Panc1 (cell line): ENCODE measurements at regions not wholly inside any gene's neighbourhood (a gene's known extent, or its start where the extent isn't known, plus 50 kb on each side); places are given as distances from the start of the nearest gene placed in this dataset.
A peak's percentile ranks its signal among the peaks of the same experiment; 100 is the strongest.

ENCODE experiments used
- ATAC-seq: fragments of 200-7000 bp; cut with Tn5 transposase; 2 replicates; pipeline ENCODE4 v1.9.1; 2020; ENCODE audit warnings: mild to moderate bottlenecking, moderate library complexity
- BruUV-seq: library from RNA; stranded (reverse); fragments of 400-500 nt; replicated peaks from 2 replicates; lab custom pipeline; 2021; lab: Mats Ljungman, UMichigan
- CTCF ChIA-PET: fragments of 300-600 bp; sonication (Branson Sonifier 250); formaldehyde crosslinking; loops from one replicate; lab custom pipeline; 2022; ENCODE audit warnings: antibody characterized with exemption; lab: Charles Lee
- POLR2A ChIA-PET: fragments of 300-600 bp; sonication (Branson Sonifier 250); formaldehyde crosslinking; loops from one replicate; lab custom pipeline; 2022; ENCODE audit warnings: antibody characterized with exemption; lab: Charles Lee
- DNase-seq: peaks from one replicate; pipeline ENCODE4 v3.0.0-alpha.2; 2010; ENCODE audit warnings: low read depth, low spot score
- H3K27ac ChIP-seq: 2 replicates; pipeline ENCODE4 v1.5.1; 2011; ENCODE audit warnings: mild to moderate bottlenecking, low read length, inconsistent platforms
- H3K27me3 ChIP-seq: fragments of 200-500 bp; sonication (Bioruptor generic); 2 replicates; pipeline ENCODE4 v1.6.0; 2014; ENCODE audit warnings: low read length, inconsistent platforms; ENCODE audit not compliant: control insufficient read depth, insufficient read depth
- H3K36me3 ChIP-seq: fragments of 200-500 bp; sonication (Bioruptor generic); 2 replicates; pipeline ENCODE4 v1.5.1; 2014; ENCODE audit warnings: inconsistent platforms, mild to moderate bottlenecking, low read length, moderate library complexity; ENCODE audit not compliant: control insufficient read depth, insufficient read depth
- H3K4me1 ChIP-seq: 2 replicates; pipeline ENCODE4 v1.5.1; 2011; ENCODE audit warnings: inconsistent platforms, mild to moderate bottlenecking, low read length, moderate library complexity; ENCODE audit not compliant: control insufficient read depth, insufficient read depth
- H3K4me3 ChIP-seq, 2 experiments: 2 replicates each; pipeline ENCODE4 v1.5.1; 2011 to 2012; ENCODE audit warnings: low read depth in 2 of 2, low read length in 2 of 2, mild to moderate bottlenecking in 2 of 2, inconsistent platforms in 1 of 2, moderate library complexity in 1 of 2
- H3K9me3 ChIP-seq: fragments of 200-500 bp; sonication (Bioruptor generic); 2 replicates; pipeline ENCODE4 v1.5.1; 2014; ENCODE audit warnings: low read depth, mild to moderate bottlenecking, inconsistent platforms, low read length, moderate library complexity; ENCODE audit not compliant: control insufficient read depth, insufficient read depth
- CTCF ChIP-seq: fragments of 450-650 bp; IDR thresholded peaks from 2 replicates; pipeline ENCODE4 v1.5.1; 2017; ENCODE audit warnings: mild to moderate bottlenecking
- POLR2AphosphoS5 ChIP-seq: IDR thresholded peaks from 2 replicates; pipeline ENCODE4 v1.6.1; 2012; ENCODE audit warnings: mild to moderate bottlenecking, low read depth, low read length, moderate library complexity
- REST ChIP-seq, 2 experiments: IDR thresholded peaks; 2 replicates each; pipeline ENCODE4 v1.6.1; 2011 to 2012; ENCODE audit warnings: low read depth in 2 of 2, control low read depth in 1 of 2, low read length in 1 of 2, mild to moderate bottlenecking in 1 of 2, moderate library complexity in 1 of 2; ENCODE audit not compliant: insufficient read depth in 1 of 2
- SIN3A ChIP-seq: IDR thresholded peaks from 2 replicates; pipeline ENCODE4 v1.6.1; 2012; ENCODE audit warnings: low read depth, mild to moderate bottlenecking, low read length, moderate library complexity, borderline replicate concordance; ENCODE audit not compliant: insufficient read depth
- TCF7L2 ChIP-seq: IDR thresholded peaks from 2 replicates; pipeline ENCODE4 v1.6.1; 2011; ENCODE audit warnings: mild to moderate bottlenecking, low read depth, low read length, inconsistent platforms
- in situ Hi-C: cut with HindIII; loops from 2 replicates; pipeline ENCODE4 v1.10.0; 2016; ENCODE audit warnings: low sequenced_read_pairs, low pct_unique_long_range_greater_than_20kb
- intact Hi-C: fragments of 100-400 bp; cut with micrococcal nuclease; formaldehyde crosslinking; loops from one replicate; pipeline ENCODE4 v1.10.0; 2022; ENCODE audit not compliant: unreplicated experiment

- TF ChIP-seq CTCF (no peak), POLR2AphosphoS5 (no peak), REST (IDR thresholded peaks at IDR 0.05; ENCODE audit: insufficient read depth in 1 of 2, low read depth in 2 of 2, low read length in 1 of 2) (no peak), SIN3A (no peak), TCF7L2 (no peak)
- POLR2A ChIA-PET, result no interaction called here
- ATAC-seq (no peak), DNase-seq (no peak)
- Histone ChIP-seq H3K27me3 (no peaks in the 10 kb centered on the region), H3K9me3 (peaks cover 7% of the 10 kb centered on the region; the same call in 1 of the 2 replicates), H3K4me3 (no peak overlapping the region), H3K36me3 (no peaks in the 10 kb centered on the region), H3K27ac (no peak overlapping the region), H3K4me1 (no peaks in the 10 kb centered on the region)
- CTCF ChIA-PET, result no interaction called here
- intact Hi-C loops (no loop called here), in situ Hi-C loops (no loop called here)
- BruUV-seq, result no TSS peak
These were observed 74.6 kb upstream of the ZNF804A start for GRCh38 chr2:184523732-184524131.

GRCh38 chr2:184524551-184525382, 73.6 kb upstream of the ZNF804A start:
- Histone ChIP-seq H3K27me3 (no peaks in the 10 kb centered on the region), H3K4me3 (no peak overlapping the region), H3K4me1 (no peaks in the 10 kb centered on the region), H3K36me3 (no peaks in the 10 kb centered on the region), H3K27ac (no peak overlapping the region), H3K9me3 (peaks cover 7% of the 10 kb centered on the region; the same call in 1 of the 2 replicates)
- ATAC-seq (no peak), DNase-seq (no peak)
- intact Hi-C loops (no loop called here), in situ Hi-C loops (no loop called here)
- ChIA-PET POLR2A (no interaction called here), CTCF (interaction anchor here (0.6 kb wide), 1 partner anchor 155 kb away, joined by 5 read pairs; no protein-coding TSS in a partner anchor)
- TF ChIP-seq POLR2AphosphoS5, result no peak
- BruUV-seq, result no TSS peak

- ATAC-seq (no peak), DNase-seq (no peak)
- in situ Hi-C loops, result no loop called here
- intact Hi-C loops, result no loop called here
- Histone ChIP-seq H3K4me1 (no peaks in the 10 kb centered on the region), H3K4me3 (no peak overlapping the region), H3K9me3 (peaks cover 7% of the 10 kb centered on the region; the same call in 1 of the 2 replicates), H3K27me3 (no peaks in the 10 kb centered on the region), H3K27ac (no peak overlapping the region), H3K36me3 (no peaks in the 10 kb centered on the region)
- TF ChIP-seq CTCF, result peak; percentile 20; the same call in 1 of the 2 replicates
- no peak for TF ChIP-seq SIN3A
- CTCF ChIA-PET, result no interaction called here
- BruUV-seq, result no TSS peak
- POLR2A ChIA-PET, result no interaction called here
These were observed 71.3 kb upstream of the ZNF804A start for GRCh38 chr2:184527058-184527457.
